SK-N-SH (cell line): ENCODE measurements at regions not wholly inside any gene's neighbourhood (a gene's known extent, or its start where the extent isn't known, plus 50 kb on each side); places are given as distances from the start of the nearest gene placed in this dataset.

Experiments used
- CTCF ChIA-PET: fragments of 300-600, 350-600 bp; formaldehyde crosslinking; extraction: SDS; loops from one replicate; lab custom pipeline; 2021; lab: Yijun Ruan, JAX
- POLR2A ChIA-PET: fragments of 350-600 bp; sonication (Branson Sonifier 250); formaldehyde crosslinking; extraction: SDS; loops from one replicate; lab custom pipeline; 2020; ENCODE audit warnings: antibody characterized with exemption, inconsistent platforms; lab: Yijun Ruan, JAX
- DNase-seq: peaks from one replicate; pipeline ENCODE4 v3.0.0; 2012
- H2AFZ ChIP-seq: fragments of 200-600 bp; sonication (generic); 2 replicates; pipeline ENCODE4 v1.8.1; 2016; ENCODE audit warnings: antibody characterized with exemption, mild to moderate bottlenecking, low read depth
- H3F3A ChIP-seq: fragments of 200-600 bp; sonication (generic); replicated peaks from 2 replicates; pipeline ENCODE3; 2016; ENCODE audit warnings: antibody characterized with exemption, mild to moderate bottlenecking; ENCODE audit not compliant: insufficient read depth
- H3K27ac ChIP-seq, 2 experiments: fragments of 200-500 bp in 1 of 2; fragments of 200-600 bp in 1 of 2; sonication (Bioruptor generic) in 1 of 2; sonication (generic), shearing (Covaris generic) in 1 of 2; 2 replicates each; pipeline versions ENCODE4 v1.5.1 to v1.6.1; 2014 to 2016; ENCODE audit warnings: low read depth in 2 of 2, inconsistent platforms in 1 of 2, low read length in 1 of 2, mild to moderate bottlenecking in 1 of 2, mixed read lengths in 1 of 2
- H3K27me3 ChIP-seq: fragments of 200-600 bp; sonication (generic), shearing (Covaris generic); 2 replicates; pipeline ENCODE4 v1.6.1; 2016; ENCODE audit warnings: mixed run types; ENCODE audit not compliant: insufficient read depth
- H3K36me3 ChIP-seq, 2 experiments: fragments of 200-500 bp in 1 of 2; fragments of 200-600 bp in 1 of 2; sonication (Bioruptor generic) in 1 of 2; sonication (generic) in 1 of 2; replicated peaks in 1 of 2; 2 replicates each; pipeline versions ENCODE3 to v1.5.1; 2014 to 2016; ENCODE audit warnings: low read length in 1 of 2, mild to moderate bottlenecking in 1 of 2; ENCODE audit not compliant: insufficient read depth in 2 of 2, control insufficient read depth in 1 of 2
- H3K4me1 ChIP-seq, 2 experiments: fragments of 200-500 bp in 1 of 2; fragments of 200-600 bp in 1 of 2; sonication (Bioruptor generic) in 1 of 2; sonication (generic), shearing (Covaris generic) in 1 of 2; 2 replicates each; pipeline versions ENCODE4 v1.5.1 to v1.6.1; 2014 to 2016; ENCODE audit warnings: low read depth in 1 of 2, low read length in 1 of 2, mixed run types in 1 of 2; ENCODE audit not compliant: insufficient read depth in 2 of 2, control insufficient read depth in 1 of 2
- H3K4me2 ChIP-seq: fragments of 200-600 bp; sonication (generic), shearing (Covaris generic); 2 replicates; pipeline ENCODE4 v1.6.1; 2017; ENCODE audit warnings: mixed run types
- H3K4me3 ChIP-seq, 2 experiments: fragments of 200-500 bp in 1 of 2; fragments of 200-600 bp in 1 of 2; sonication (Bioruptor generic) in 1 of 2; sonication (generic), shearing (Covaris generic) in 1 of 2; 2 replicates each; pipeline versions ENCODE4 v1.5.1 to v1.8.1; 2014 to 2016; ENCODE audit warnings: low read depth in 2 of 2, inconsistent platforms in 1 of 2, low read length in 1 of 2, mild to moderate bottlenecking in 1 of 2, mixed read lengths in 1 of 2, moderate library complexity in 1 of 2
- H3K79me2 ChIP-seq: fragments of 200-600 bp; sonication (generic); 2 replicates; pipeline ENCODE4 v1.8.1; 2017; ENCODE audit warnings: mild to moderate bottlenecking; ENCODE audit not compliant: insufficient read depth
- H3K9ac ChIP-seq: fragments of 200-600 bp; sonication (generic); 2 replicates; pipeline ENCODE4 v1.6.1; 2017; ENCODE audit warnings: mixed run types
- H3K9me2 ChIP-seq: fragments of 200-600 bp; sonication (generic); 2 replicates; pipeline ENCODE4 v1.6.1; 2017; ENCODE audit warnings: mixed run types
- H3K9me3 ChIP-seq: fragments of 200-600 bp; sonication (generic); 2 replicates; pipeline ENCODE4 v1.6.1; 2017; ENCODE audit warnings: mixed run types, mild to moderate bottlenecking, moderate library complexity
- H4K20me1 ChIP-seq: fragments of 200-600 bp; sonication (generic); 2 replicates; pipeline ENCODE4 v1.6.1; 2017; ENCODE audit warnings: mild to moderate bottlenecking, mixed run types; ENCODE audit not compliant: insufficient read depth
- ELF1 ChIP-seq: IDR thresholded peaks from 2 replicates; pipeline ENCODE4 v1.4.0; 2012
- EP300 ChIP-seq, 2 experiments: IDR thresholded peaks; 2 replicates each; pipeline versions ENCODE4 v1.4.0 to v1.6.1; 2012; ENCODE audit warnings: borderline replicate concordance in 1 of 2, low read depth in 1 of 2, low read length in 1 of 2
- GABPA ChIP-seq: IDR thresholded peaks from 2 replicates; pipeline ENCODE4 v1.4.0; 2012; ENCODE audit warnings: low read depth, mild to moderate bottlenecking
- GATA2 ChIP-seq: sonication (generic); formaldehyde crosslinking; IDR thresholded peaks from 2 replicates; pipeline ENCODE4 v1.5.0; 2020; ENCODE audit warnings: mild to moderate bottlenecking, missing genetic modification reagents
- JUND ChIP-seq: IDR thresholded peaks from 2 replicates; pipeline ENCODE4 v1.4.0; 2012
- MXI1 ChIP-seq: IDR thresholded peaks from 2 replicates; pipeline ENCODE4 v1.6.1; 2012; ENCODE audit warnings: mild to moderate bottlenecking, low read depth, low read length, improper control_type of control experiment
- POLR2AphosphoS5 ChIP-seq: IDR thresholded peaks from 2 replicates; pipeline ENCODE4 v1.6.1; 2012; ENCODE audit warnings: low read depth, low read length
- TAF1 ChIP-seq: IDR thresholded peaks from 2 replicates; pipeline ENCODE4 v1.6.1; 2012; ENCODE audit warnings: low read depth, mild to moderate bottlenecking, low read length, moderate library complexity, borderline replicate concordance
- TCF12 ChIP-seq: IDR thresholded peaks from 2 replicates; pipeline ENCODE4 v1.4.0; 2012
- TEAD4 ChIP-seq: IDR thresholded peaks from 2 replicates; pipeline ENCODE4 v1.4.0; 2012; ENCODE audit warnings: mild to moderate bottlenecking, borderline replicate concordance; ENCODE audit not compliant: insufficient read depth
- TF ChIP-seq, protein P1 (sequence below): IDR thresholded peaks from 2 replicates; pipeline ENCODE4 v1.6.1; 2012; ENCODE audit warnings: mild to moderate bottlenecking, low read depth, low read length, moderate library complexity
- TF ChIP-seq, protein P2 (sequence below): IDR thresholded peaks from 2 replicates; pipeline ENCODE4 v1.4.0; 2012; ENCODE audit warnings: low read depth
- TF ChIP-seq, protein P3 (sequence below): IDR thresholded peaks from 2 replicates; pipeline ENCODE4 v1.4.0; 2012; ENCODE audit warnings: low read depth, borderline replicate concordance
- TF ChIP-seq, protein P4 (sequence below): fragments of 150-350 bp; IDR thresholded peaks from 2 replicates; pipeline ENCODE4 v1.6.1; 2017; ENCODE audit warnings: antibody characterized with exemption, low read length, low read depth, borderline replicate concordance
- TF ChIP-seq, protein P5 (sequence below): fragments of 200-600 bp; sonication (generic); IDR thresholded peaks from 2 replicates; pipeline ENCODE4 v1.6.1; 2017; ENCODE audit warnings: antibody characterized with exemption, mild to moderate bottlenecking, moderate library complexity
- TF ChIP-seq, protein P6 (sequence below): IDR thresholded peaks from 2 replicates; pipeline ENCODE4; 2012

DNA sequence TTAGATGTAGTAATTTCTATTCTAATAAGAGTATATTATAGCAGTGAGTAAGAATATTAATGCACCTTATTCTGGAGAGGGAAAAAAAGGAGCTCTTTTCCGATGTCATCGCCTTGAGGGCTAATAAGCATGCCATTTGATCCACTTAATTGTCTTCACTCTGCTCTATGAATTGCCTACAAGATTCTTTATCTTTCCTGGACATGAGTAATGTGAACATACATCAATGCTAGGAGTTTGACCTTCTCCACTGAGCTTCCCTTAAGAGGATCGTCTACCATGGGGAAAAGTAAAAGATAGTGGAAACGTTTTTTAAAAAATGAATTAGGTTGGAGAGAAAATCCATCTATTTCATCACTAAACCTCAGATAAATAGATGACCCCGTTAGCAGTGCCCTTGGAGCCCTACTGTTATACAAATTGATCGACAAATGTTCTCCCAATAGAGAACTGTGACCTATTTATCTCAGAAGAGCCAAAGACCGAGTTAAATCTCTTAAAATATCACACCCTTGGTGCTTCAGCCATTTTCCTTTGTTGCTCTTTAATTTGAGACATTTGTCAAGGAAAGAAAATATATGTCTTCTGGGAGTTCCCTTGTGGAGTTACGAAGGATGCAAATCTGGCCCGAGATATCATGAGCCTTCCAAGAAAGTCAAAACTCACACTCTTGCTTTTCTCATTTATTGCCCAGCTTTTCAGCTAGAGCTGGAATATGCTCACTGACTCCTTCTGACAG is 898.5 kb downstream of the KCNJ2 start (continued):
- TF ChIP-seq, protein P1, sequence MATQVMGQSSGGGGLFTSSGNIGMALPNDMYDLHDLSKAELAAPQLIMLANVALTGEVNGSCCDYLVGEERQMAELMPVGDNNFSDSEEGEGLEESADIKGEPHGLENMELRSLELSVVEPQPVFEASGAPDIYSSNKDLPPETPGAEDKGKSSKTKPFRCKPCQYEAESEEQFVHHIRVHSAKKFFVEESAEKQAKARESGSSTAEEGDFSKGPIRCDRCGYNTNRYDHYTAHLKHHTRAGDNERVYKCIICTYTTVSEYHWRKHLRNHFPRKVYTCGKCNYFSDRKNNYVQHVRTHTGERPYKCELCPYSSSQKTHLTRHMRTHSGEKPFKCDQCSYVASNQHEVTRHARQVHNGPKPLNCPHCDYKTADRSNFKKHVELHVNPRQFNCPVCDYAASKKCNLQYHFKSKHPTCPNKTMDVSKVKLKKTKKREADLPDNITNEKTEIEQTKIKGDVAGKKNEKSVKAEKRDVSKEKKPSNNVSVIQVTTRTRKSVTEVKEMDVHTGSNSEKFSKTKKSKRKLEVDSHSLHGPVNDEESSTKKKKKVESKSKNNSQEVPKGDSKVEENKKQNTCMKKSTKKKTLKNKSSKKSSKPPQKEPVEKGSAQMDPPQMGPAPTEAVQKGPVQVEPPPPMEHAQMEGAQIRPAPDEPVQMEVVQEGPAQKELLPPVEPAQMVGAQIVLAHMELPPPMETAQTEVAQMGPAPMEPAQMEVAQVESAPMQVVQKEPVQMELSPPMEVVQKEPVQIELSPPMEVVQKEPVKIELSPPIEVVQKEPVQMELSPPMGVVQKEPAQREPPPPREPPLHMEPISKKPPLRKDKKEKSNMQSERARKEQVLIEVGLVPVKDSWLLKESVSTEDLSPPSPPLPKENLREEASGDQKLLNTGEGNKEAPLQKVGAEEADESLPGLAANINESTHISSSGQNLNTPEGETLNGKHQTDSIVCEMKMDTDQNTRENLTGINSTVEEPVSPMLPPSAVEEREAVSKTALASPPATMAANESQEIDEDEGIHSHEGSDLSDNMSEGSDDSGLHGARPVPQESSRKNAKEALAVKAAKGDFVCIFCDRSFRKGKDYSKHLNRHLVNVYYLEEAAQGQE, result no peak

DNA sequence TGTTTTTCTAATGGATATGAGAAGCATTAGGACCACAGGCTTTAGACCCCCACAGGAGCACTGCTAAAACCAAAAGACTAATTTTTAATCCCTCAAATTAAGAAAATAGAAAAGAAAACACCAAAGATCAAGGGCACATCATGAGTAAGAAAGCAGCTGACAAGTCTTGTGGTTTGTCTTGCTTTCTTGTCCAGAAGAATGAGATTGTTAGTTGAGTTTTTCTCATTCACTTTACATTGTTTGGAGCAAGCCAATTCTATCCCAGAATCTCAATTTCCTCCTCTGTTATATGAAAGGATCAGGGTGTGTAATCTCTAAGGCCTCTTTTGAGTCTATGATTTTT is 899.0 kb downstream of the KCNJ2 start:
- Histone ChIP-seq H2AFZ (no peak overlapping the region), H3K27ac (no peak overlapping the region), H3K9me2 (no peaks in the 10 kb centered on the region), H3K79me2 (no peaks in the 10 kb centered on the region)
- CTCF ChIA-PET, result interaction anchor here (3.2 kb wide), 1 partner anchor 301 kb away, joined by 10 read pairs; no protein-coding TSS in a partner anchor
- TF ChIP-seq, protein P2, sequence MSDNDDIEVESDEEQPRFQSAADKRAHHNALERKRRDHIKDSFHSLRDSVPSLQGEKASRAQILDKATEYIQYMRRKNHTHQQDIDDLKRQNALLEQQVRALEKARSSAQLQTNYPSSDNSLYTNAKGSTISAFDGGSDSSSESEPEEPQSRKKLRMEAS, result no peak
- TF ChIP-seq, protein P3, sequence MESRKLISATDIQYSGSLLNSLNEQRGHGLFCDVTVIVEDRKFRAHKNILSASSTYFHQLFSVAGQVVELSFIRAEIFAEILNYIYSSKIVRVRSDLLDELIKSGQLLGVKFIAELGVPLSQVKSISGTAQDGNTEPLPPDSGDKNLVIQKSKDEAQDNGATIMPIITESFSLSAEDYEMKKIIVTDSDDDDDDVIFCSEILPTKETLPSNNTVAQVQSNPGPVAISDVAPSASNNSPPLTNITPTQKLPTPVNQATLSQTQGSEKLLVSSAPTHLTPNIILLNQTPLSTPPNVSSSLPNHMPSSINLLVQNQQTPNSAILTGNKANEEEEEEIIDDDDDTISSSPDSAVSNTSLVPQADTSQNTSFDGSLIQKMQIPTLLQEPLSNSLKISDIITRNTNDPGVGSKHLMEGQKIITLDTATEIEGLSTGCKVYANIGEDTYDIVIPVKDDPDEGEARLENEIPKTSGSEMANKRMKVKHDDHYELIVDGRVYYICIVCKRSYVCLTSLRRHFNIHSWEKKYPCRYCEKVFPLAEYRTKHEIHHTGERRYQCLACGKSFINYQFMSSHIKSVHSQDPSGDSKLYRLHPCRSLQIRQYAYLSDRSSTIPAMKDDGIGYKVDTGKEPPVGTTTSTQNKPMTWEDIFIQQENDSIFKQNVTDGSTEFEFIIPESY, result no peak
- TF ChIP-seq ELF1 (no peak), MXI1 (no peak), EP300 (IDR thresholded peaks at IDR 0.05; ENCODE audit: borderline replicate concordance in 1 of 2, low read depth in 1 of 2, low read length in 1 of 2) (no peak), TCF12 (no peak), POLR2AphosphoS5 (no peak), GATA2 (CRISPR knock-in tag) (no peak), TEAD4 (no peak), TAF1 (no peak), GABPA (no peak), JUND (no peak)
- TF ChIP-seq, protein P4, sequence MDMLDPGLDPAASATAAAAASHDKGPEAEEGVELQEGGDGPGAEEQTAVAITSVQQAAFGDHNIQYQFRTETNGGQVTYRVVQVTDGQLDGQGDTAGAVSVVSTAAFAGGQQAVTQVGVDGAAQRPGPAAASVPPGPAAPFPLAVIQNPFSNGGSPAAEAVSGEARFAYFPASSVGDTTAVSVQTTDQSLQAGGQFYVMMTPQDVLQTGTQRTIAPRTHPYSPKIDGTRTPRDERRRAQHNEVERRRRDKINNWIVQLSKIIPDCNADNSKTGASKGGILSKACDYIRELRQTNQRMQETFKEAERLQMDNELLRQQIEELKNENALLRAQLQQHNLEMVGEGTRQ, result no peak
- TF ChIP-seq, protein P1, result no peak
- TF ChIP-seq, protein P5, sequence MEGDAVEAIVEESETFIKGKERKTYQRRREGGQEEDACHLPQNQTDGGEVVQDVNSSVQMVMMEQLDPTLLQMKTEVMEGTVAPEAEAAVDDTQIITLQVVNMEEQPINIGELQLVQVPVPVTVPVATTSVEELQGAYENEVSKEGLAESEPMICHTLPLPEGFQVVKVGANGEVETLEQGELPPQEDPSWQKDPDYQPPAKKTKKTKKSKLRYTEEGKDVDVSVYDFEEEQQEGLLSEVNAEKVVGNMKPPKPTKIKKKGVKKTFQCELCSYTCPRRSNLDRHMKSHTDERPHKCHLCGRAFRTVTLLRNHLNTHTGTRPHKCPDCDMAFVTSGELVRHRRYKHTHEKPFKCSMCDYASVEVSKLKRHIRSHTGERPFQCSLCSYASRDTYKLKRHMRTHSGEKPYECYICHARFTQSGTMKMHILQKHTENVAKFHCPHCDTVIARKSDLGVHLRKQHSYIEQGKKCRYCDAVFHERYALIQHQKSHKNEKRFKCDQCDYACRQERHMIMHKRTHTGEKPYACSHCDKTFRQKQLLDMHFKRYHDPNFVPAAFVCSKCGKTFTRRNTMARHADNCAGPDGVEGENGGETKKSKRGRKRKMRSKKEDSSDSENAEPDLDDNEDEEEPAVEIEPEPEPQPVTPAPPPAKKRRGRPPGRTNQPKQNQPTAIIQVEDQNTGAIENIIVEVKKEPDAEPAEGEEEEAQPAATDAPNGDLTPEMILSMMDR, result no peak
- TF ChIP-seq, protein P6, sequence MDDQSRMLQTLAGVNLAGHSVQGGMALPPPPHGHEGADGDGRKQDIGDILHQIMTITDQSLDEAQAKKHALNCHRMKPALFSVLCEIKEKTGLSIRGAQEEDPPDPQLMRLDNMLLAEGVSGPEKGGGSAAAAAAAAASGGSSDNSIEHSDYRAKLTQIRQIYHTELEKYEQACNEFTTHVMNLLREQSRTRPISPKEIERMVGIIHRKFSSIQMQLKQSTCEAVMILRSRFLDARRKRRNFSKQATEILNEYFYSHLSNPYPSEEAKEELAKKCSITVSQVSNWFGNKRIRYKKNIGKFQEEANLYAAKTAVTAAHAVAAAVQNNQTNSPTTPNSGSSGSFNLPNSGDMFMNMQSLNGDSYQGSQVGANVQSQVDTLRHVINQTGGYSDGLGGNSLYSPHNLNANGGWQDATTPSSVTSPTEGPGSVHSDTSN, result no peak
- TF ChIP-seq, all 33 proteins: peak for 0
- no peak overlapping the region for H3K4me3 ChIP-seq
- no peak for DNase-seq
- H4K20me1 ChIP-seq, result no peaks in the 10 kb centered on the region
- H3K9me3 ChIP-seq, result no peaks in the 10 kb centered on the region
- POLR2A ChIA-PET, result no interaction called here
- no peaks in the 10 kb centered on the region for H3K27me3 ChIP-seq
- H3K9ac ChIP-seq, result no peak overlapping the region
- H3K4me1 ChIP-seq, result peaks cover 0 to 4% of the 10 kb centered on the region in 2 experiments; a peak in 1 of 4 replicates
- no peak overlapping the region for H3K4me2 ChIP-seq
- H3F3A ChIP-seq, result peaks cover 7% of the 10 kb centered on the region
- no peaks in the 10 kb centered on the region for H3K36me3 ChIP-seq
